Esophagus mucosa (tissue), 1 donor: ENCODE measurements at regions not wholly inside any gene's neighbourhood (a gene's known extent, or its start where the extent isn't known, plus 50 kb on each side); places are given as distances from the start of the nearest gene placed in this dataset.

Source experiments
- ATAC-seq: fragments of 200-7000 bp; cut with Tn5 transposase; one replicate; pipeline ENCODE4 v1.9.1; 2020
- donor health status: DM: yes; HTN: yes; CAD: no.

DNA sequence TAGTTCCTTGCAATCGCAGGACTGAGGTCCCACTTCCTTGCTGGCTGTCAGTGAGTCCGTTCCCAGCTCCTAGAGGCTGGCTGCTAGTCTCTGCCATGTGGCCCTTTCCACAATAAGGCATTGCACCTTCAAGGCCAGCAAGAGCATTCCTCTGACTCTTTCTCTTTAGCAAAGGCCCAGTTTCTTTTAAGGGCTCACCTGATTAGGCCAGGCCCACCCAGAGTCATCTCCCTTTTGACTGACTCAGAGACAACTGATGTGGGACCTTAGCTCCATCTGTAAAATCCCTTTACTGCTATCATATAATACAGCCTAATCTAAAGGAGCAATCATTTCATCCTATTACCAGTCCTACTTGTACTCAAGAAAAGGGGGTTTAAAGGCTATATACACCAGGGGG, 278.2 kb downstream of the SLC4A3 start:
- no peak for ATAC-seq

DNA sequence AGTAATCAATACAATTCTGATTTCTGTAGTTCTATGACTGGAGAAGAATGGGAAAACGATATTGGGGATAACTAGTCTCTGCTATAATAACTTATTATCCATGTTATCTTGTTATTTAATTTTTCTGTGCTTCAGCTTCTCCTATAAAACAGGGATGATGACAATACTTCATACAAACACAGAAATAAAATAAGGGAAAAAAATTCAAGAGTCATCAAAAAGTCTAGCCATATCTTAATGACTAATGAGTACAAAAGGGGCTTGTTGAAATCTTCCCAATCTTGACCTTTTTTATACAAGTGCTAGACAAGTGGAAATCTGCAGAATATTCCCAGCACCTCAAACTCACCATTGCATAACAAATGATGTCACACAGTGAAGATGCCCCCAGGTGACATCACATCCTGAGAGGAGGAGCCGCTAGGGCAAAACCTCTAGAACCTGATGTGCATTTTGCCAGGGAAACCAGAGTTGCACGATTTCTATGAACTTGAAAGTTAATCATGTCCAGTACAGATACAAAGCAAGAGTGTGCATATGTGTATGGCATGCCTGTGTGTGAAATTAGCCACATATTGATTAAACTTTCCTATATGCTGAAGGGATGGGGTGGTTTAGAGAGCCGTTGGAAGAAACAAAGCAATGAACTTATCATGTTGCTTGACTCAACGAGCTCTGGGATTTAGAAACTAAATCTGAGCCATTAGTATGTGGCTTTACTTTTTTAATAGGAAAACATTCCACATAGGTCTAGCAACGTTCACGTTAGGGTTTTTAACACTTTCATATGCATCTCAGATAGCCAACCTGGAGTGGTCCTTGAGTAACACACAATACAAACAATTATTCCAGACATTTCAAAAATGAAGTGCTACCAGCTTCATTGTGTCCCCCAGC, 278.9 kb downstream of the SLC4A3 start:
- ATAC-seq, result no peak

DNA sequence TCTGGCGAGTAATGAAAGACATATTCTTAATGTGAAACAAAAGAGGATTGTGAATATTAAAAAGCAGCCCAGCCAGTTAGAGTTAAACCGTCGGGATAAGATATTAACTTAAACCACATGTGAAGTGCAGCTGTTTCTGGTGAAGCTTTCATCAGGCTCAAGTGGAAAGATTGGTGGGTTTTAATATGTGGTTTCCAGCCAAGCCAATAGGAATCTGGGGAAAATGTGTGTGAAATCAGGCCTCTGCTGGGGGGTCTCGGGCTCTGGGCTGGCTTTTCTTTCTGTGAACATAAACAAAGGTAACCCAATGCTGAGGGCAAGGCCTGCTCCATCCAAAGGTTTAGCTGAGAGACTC, 279.6 kb downstream of the SLC4A3 start:
- ATAC-seq, result no peak

DNA sequence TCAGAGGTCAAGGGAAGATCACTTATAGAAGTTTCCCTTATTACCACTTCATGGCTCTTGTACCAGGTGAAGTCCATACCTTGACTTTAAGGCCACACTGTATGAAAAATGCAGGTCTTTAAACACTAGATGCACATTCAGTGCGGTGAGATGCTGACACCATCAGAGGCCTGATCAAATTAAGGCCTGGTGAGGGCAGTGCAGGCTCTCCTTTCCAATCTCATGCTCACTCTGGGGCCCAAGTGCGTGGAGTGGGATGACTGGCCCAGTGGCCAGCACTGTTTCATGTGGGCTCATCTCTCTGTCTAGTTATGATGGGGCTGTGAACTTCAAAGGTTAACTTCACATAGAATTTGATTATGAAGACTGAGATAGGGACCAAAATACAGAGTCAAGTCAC, 281.1 kb downstream of the SLC4A3 start:
- no peak for ATAC-seq

DNA sequence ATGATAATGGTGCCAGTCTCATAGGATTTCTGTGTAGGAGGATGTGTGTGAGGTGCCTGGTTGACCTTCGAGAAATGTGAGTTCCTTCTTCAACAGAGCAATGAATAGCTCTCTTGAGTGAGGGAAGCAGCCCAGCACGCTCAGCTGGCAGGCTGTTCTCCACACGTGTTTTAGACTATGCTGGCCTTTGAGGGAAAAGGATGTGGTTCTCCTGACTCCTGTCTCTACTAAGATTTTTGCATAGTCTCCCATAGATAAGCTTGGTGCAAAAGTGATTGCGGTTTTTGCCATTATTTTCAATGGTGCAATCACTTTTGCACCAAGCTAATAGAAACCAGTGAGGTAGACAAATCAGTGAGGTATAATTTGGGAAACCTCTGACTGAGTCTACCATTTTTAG, 284.1 kb downstream of the SLC4A3 start:
- no peak for ATAC-seq

DNA sequence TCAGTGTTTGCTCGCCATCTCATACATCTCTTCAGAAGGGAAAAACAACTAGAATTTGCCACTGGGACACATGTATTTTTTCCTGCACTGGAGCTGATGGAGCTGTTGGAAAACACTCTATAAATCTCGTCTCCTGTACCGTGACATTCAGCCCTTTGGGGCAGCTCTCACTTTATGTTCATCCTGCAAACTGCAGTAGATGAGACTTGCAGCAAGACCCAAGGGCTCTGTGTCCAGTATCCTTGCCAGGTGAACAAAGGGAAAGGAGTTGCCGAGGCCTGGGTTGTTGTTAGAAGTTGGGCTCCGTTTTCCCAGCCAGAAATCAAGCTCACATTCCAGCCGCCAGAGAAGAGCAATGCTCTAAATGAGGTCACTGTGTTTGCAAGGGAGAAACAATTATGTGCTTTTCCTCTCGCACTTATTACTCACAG, 285.1 kb downstream of the SLC4A3 start:
- ATAC-seq, result no peak

DNA sequence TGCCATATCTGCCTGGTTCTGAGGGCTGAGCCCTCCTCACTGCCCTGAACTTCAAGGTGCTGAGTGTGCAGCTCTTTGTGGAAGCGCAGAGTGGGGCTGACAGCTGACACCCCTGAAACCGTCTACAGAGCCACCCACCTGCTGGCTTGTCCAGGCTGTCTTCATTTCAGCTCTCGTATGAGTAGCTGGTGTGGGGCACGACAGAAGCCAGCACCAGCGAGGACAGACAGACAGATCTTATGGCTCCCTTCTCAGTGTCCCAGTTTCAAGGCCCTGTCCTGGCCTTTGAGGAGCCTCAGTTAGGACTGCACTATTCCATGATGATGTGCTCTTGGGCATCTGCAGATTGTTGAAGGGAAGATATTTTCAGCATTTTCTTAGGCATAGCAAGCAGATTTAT, 287.1 kb downstream of the SLC4A3 start:
- no peak for ATAC-seq

DNA sequence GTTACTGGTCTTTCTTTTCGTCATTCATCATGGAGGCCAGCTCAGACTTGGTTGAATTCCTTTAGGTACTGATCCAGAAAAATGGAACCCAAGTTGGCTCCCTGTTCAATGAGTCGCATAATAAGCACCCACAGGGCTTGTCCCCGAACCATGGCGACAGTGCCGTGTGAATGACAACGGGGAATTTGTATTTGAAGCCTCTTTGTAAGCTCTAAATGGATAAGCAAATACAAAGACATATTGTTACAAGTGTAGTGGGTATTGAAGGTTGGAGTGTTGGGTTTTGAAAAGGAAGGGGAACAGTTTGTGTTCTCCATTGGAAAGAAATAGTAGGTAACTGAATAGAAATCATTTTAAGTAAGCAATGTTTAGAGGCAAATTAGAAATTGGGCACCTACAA, 288.9 kb downstream of the SLC4A3 start:
- no peak for ATAC-seq

DNA sequence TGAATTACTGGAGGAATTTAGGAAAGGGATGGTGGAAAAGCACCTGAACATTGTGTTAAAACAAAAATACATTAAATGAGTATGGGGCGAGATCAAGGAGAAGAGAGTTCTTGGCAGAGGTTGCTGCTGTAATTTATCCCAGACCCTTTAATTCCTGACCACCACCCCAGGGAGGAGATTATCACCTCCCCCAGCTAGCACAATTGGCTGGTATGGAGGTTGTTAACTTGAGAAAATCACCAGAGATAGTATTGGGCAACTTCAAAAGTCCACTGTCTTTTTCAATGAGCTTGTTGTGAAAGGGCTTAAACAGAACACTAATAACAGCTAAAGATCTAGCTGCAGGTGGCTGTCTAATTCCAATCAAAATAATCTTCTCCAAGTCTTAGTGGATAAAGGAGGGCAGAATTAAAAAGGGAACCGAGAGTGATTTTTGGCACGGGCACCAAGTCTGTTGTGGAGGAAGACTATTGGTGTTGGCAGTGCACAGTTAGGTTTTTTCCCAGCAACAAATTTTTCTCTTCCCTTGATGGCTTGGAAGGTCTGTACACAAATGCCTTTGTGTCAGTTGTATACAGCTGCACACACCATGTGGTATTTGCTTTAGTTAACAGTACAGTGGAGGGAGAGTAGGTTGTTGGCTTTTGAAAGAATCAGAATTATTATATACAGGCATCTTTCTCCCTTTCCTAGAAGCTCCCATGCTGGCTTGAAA, 289.5 kb downstream of the SLC4A3 start:
- no peak for ATAC-seq

DNA sequence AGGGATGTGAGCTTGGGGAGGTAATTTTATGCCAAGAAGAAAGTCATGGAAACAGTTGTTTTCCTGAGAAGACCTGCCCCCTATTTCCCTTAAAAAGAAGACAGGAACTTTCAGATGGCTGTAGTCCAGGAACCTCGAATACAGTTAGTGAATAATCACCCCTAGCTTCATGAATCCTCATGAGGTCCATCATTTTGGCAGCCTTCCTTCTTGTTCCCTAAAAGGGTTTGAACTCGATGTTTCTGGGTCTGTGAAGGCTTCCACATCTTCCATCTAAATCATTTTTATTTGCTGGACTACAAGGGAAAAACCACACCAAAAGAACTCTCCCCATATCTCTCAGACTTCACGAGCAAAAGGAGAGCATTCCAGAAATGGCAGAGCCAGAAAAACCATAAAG, 290.8 kb downstream of the SLC4A3 start:
- no peak for ATAC-seq

DNA sequence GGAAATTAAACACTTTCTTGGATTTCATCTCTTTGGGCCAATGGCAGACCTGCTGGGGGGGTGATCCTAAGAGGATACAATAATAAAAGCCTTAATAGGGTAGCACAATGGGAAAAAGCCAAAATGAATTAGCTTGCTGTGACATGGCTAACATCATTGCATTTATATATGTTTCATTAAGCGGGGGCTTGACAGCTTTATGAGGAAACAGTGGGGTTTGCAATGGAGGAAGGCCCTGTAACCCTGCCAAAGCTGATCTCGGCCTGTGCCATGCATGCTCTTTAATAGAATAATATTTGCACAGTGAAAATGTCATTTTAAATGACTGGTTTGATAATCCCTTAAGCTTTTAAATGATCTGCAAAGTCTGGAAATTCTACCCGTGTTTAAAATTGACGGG, 291.5 kb downstream of the SLC4A3 start:
- no peak for ATAC-seq

DNA sequence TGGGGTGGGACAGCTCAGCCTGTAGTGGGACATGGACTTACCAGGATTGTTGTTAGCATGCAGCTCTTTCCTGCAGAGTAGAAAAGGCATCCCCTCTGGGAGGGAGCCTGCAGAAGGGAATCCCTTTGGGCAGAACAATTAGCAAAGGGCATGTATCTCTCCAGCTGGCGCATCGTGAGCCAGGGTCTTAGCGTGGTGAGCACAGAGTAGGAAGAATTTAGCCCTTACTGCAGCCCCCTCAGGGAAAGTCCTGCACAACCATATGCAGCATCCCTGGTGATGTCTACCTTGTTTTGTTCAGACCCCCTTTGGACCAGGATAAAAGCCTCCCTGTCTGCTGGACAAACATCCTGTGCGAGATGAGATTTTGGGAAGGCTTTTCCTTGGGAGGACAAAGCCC, 292.1 kb downstream of the SLC4A3 start:
- no peak for ATAC-seq

DNA sequence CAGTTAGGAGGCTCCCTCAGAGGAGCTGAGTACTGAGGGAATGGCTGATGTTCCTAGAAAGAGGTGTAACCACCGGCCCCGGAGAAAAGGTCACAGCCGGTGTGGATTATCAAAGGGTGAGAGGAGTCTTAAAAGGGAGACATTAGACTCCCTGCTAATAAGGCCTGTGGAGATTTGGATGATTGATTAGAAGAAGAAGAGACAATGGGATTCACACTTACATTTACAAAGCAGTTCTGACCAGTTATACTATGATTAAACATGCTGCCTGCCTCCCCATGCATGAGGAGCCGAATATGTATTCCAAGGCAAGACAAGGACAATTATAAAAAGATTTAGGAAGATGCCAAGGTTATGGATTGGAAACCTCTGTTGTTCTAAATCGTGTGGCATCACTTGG, 302.4 kb downstream of the SLC4A3 start:
- ATAC-seq, result no peak

DNA sequence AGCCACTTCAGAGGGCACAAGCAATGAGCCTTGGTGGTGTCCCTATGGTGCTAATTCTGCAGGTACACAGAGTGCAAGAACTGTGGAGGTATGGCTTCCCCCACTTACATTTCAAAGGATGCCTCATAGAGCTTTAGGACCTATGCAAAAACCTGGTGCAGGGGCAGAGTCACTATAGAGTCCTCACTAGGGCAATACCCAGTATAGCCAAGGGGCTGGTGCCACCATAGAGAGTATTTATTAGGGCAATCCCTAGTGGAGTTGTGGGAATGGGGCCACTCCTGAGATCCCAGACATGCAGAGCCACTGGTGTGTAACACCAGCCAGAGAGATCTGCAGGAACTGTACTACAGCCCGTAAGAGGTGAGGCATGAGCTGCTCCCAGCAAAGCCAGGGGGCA, 312.2 kb downstream of the SLC4A3 start:
- ATAC-seq, result no peak

DNA sequence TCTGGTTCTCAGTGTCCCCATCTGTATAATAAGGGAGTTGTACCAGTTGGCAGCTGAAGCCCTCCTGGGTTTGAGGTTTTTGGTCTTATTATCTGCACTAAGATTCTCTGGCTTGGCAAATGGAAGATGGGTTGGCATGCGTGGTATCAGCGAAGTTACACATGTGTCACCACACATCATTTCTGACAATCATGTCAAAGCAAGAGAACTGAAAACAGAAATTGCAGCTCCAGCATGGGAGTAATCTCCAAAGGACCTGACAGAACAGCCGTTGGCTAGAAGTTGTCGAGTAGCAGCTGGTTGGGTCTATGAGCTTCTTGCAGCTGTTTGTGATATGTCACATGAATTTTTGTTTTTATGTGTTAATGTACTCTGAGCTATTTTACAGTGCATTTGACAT, 317.4 kb downstream of the SLC4A3 start:
- no peak for ATAC-seq

DNA sequence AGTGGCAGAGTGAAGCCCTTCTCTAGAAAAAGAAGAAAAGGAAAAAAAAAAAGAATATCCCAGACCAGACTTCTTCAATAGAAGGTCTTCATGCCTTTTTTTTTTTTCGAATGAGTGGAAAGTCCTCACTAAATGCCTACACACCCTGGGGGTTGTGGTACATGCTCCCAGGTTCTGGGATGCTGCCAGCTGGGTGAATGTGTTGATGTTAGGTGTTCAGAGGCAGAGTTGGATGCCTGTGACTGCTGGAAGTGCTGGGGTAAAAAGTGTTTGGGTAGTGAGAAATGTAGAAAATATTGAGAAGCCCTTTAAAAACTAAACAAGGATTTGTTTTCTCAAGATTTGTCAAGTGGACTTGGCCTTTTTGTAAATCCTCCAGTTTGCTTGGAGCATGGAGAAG, 318.6 kb downstream of the SLC4A3 start:
- no peak for ATAC-seq

DNA sequence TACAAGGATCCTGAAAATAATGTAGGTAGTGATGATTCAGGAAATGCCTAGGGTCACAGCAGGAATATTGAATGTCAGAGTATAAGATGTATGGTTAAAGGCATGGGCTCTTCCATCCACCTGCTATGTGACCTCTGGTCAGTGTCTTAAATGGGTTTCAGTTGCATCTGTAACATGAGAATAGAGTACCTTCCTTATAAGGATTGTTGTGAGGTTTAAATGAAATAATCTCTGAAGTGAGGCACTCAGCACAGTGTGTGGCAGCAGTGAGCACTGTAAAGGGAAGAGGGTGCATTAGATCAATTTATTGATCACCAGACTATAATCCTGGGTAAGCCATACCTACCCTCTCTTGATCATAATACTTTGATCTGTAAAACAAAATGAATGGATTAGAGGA, 319.1 kb downstream of the SLC4A3 start:
- no peak for ATAC-seq

DNA sequence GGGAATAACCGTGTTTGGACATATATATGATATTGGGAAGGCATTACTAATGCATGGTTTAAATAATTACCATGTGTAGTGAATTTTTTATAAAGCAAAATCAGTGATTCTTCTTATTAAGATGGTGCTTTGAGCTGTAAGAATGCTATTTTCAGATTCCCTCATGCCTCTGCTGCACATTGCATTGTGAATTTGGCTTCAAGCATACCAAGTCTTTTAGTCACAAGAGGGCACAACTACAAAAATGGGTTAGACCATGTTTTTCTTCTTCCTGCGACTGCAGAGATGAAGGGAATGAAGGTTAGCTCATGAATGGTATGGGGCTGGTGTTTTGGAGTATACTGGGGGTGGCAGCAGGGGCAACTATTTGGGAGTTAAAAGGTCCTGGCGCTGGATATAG, 320.1 kb downstream of the SLC4A3 start:
- ATAC-seq, result no peak

DNA sequence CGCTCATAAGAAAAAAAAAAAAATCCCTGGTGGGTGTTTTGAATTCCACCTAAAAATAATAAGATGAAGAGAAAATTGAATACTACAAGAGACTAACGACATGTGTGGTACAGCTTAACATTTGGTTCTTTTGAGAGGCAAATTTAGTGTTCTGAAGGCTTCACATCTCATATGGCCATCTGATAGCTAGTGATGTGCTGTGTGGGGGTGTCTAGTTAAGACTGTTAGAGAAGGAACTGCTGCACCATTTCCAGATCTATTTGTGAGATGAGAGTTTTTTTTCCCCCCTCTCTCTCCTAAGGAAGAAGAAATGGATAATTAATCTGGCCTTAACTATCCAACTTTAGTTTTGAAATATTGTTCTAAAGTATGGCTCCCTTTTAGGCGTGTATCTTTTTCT, 321.6 kb downstream of the SLC4A3 start:
- ATAC-seq, result no peak

DNA sequence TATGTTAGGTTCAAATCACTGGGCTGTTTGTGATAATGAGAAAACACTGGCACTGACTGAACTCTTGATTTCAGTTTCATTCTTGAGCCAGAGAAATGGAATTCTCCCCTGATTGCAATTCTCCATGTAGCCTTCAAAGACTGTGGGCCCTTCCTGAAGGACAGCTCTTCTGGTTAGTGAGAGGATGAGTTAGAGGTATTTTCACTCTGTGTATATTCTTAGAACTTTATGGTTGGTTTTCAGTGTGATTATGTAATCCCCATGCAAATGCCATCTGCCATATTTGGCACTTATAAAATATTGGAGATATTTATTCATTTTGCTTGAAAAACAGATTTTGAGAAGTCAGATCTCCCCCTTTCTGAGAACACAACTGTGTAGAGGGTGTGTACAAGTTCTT, 323.7 kb downstream of the SLC4A3 start:
- ATAC-seq, result no peak

DNA sequence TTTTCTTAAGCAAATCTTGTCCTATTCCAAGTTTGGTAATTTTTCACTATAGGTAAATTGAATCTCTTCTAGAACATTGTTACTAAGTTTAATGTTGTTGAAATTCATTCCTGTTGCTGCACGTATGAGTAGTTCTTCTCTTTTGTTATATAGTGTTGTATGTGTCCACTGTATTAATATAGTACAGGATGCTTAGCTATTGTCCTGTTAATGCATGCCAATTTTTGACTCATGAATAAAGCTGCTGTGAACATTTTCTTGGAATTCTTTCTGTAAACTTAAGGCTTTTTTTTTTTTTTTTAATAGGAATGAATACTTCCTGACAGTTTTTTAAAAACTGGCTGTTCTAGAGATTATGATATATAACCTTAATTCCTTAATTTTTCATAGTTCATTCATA, 326.9 kb downstream of the SLC4A3 start:
- no peak for ATAC-seq

DNA sequence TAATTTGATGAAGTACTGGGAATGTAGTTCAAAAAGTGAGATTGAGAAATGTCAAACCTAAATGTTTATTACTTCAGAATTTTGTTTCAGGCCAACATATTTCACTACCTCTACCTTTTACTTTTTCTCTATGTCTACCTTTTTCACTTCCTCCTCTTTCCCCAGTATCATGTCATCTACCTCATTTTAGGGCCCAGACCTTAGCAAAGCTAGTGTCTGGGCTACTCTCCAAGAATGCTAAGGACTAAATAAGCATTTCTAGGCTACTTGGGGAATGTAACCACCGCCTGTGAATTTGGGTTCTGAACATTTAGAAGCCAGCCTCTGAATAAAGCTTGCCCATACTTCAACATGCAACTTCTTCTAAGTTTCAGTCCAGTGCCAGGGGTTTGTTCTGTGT, 330.4 kb downstream of the SLC4A3 start:
- ATAC-seq, result no peak

DNA sequence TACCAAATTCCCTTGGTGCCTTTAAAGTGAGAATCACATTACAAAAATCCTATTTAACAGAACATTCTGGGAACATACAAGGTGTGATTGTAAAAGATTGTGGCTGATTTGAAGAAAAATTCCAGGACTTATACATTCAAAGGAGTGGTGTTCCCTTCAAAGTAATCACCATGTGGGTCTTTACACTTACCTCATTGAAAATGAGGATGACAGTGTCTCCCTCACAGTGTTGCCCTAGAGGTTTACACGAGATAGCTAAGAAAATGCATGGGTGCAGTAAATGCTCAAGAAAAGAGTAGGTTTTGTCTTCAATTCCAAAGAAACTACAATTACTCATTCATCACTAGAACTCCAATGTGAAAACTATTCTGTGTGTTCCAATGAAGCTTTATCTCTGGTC, 331.5 kb downstream of the SLC4A3 start:
- ATAC-seq, result no peak

DNA sequence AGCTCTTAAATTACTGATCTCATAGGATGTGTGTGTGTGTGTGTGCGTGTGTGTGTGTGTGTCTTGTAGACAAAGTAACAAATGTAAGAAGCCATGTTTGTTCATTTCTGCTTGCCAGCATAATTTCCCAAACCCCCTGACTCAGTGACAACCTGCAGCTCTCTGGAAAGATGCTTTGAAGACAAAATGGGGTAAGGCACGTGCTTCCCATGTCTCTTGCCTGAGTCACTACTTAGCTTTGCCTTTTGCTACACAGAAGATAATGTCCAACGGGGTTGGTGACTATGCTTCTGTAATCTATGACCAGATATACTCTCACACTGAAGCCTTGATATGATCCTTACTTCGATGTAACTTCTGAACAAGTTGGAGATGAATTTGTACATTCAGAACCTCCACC, 332.0 kb downstream of the SLC4A3 start:
- no peak for ATAC-seq
